Prostate gland (tissue), 2 donors: ENCODE measurements at regions not wholly inside any gene's neighbourhood (a gene's known extent, or its start where the extent isn't known, plus 50 kb on each side); places are given as distances from the start of the nearest gene placed in this dataset.

ENCODE experiments used
- DNase-seq: peaks from one replicate; pipeline ENCODE4 v3.0.0-alpha.2; 2019; ENCODE audit warnings: low spot score
- H3K27ac ChIP-seq, 2 donors: fragments of 200-600 bp; sonication (generic); 2 replicates each; pipeline ENCODE4 v1.5.1; 2017 to 2019
- H3K27me3 ChIP-seq: fragments of 200-600 bp; sonication (generic); replicated peaks from 2 replicates; pipeline ENCODE4 v1.5.1; 2019; ENCODE audit not compliant: insufficient read depth
- H3K36me3 ChIP-seq, 2 donors: fragments of 200-600 bp; sonication (generic); 1 replicate in 1 of 2; 2 replicates in 1 of 2; pipeline versions ENCODE4 v1.5.1 to v1.8.1; 2017 to 2019
- H3K4me1 ChIP-seq: fragments of 200-600 bp; sonication (generic); replicated peaks from 2 replicates; pipeline ENCODE4 v1.5.1; 2019
- H3K4me3 ChIP-seq, 2 donors: fragments of 200-600 bp; sonication (generic); 2 replicates each; pipeline ENCODE4 v1.5.1; 2017 to 2019
- H3K9me3 ChIP-seq: fragments of 200-600 bp; sonication (generic); 2 replicates; pipeline ENCODE4 v1.5.1; 2017
- POLR2A ChIP-seq: fragments of 450-650 bp; IDR thresholded peaks from one replicate; pipeline ENCODE4 v1.6.1; 2016; ENCODE audit warnings: antibody characterized with exemption, mild to moderate bottlenecking
- POLR2AphosphoS5 ChIP-seq: sonication (generic); formaldehyde crosslinking; IDR thresholded peaks from one replicate; pipeline ENCODE4 v1.6.1; 2017; ENCODE audit warnings: antibody characterized with exemption
- WGBS: methylation state at CpG from one replicate; pipeline ENCODE4 v1.1.5; 2018; 5-methylcytosine and 5-hydroxymethylcytosine counted together
- intact Hi-C: fragments of 100-400 bp; cut with DNase I; formaldehyde crosslinking; loops from one replicate; pipeline ENCODE4 v1.14.2; 2022
- TF ChIP-seq, protein P1 (sequence below), 4 experiments: fragments of 200-600 bp in 2 of 4; fragments of 450-650 bp in 2 of 4; sonication (generic) in 2 of 4; IDR thresholded peaks; 1 replicate in 3 of 4; 2 replicates in 1 of 4; pipeline ENCODE4 v1.5.1; 2016 to 2019; ENCODE audit warnings: antibody characterized with exemption in 4 of 4, mild to moderate bottlenecking in 2 of 4, moderate library complexity in 2 of 4

DNA sequence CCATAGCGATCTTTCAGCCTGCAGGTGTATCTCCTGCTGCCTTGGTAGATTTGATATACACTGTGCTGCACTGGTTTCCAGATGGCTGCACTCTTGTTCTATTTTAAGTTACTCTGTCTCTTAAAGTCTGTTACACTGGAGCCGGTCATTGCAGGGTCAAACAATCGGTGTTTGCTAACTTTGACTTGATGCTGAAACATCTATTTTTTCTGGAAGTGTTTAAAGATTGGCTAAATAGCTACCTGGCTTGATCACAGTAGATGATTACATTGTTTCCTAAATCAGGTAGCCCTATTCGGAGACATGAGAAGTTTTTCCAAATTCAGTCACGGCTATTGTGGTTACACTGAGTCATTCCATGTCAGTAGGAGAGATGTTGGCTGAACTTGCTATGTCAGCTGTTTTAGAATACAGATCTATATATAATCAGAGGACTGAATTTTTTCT, 574.8 kb downstream of the ETV1 start:
- Histone ChIP-seq H3K36me3 (no peaks in the 10 kb centered on the region), H3K27me3 (no peaks in the 10 kb centered on the region), H3K4me1 (no peaks in the 10 kb centered on the region), H3K27ac (no peak overlapping the region), H3K4me3 (no peak overlapping the region), H3K9me3 (no peaks in the 10 kb centered on the region)
- 30% methylated on average over 5 of the region's 5 CpGs for WGBS
- intact Hi-C loops = no loop called here
- TF ChIP-seq, protein P1, sequence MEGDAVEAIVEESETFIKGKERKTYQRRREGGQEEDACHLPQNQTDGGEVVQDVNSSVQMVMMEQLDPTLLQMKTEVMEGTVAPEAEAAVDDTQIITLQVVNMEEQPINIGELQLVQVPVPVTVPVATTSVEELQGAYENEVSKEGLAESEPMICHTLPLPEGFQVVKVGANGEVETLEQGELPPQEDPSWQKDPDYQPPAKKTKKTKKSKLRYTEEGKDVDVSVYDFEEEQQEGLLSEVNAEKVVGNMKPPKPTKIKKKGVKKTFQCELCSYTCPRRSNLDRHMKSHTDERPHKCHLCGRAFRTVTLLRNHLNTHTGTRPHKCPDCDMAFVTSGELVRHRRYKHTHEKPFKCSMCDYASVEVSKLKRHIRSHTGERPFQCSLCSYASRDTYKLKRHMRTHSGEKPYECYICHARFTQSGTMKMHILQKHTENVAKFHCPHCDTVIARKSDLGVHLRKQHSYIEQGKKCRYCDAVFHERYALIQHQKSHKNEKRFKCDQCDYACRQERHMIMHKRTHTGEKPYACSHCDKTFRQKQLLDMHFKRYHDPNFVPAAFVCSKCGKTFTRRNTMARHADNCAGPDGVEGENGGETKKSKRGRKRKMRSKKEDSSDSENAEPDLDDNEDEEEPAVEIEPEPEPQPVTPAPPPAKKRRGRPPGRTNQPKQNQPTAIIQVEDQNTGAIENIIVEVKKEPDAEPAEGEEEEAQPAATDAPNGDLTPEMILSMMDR (IDR thresholded peaks at IDR 0.05) = no peak
- TF ChIP-seq POLR2AphosphoS5 = no peak
- no peak for TF ChIP-seq POLR2A
- DNase-seq = no peak

DNA sequence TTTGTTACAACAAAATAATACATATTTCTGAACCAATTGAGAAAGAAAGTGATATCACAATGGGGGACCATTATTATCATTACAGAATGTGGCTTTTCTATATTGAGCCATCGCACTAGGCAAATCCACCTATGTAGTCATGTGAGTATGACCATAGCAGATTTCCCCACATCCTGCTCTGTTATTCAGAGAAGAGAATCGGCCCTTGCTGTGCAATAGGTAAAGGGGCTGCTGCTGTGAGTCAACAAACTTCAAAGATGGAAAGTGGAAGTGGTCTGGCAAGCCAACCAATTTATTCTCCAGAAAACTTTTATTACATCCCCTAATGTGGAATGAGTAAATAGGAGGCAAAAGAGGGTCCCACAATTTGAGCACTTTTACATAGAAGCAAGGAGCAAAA, 573.4 kb downstream of the ETV1 start:
- TF ChIP-seq POLR2A (no peak), POLR2AphosphoS5 (no peak)
- TF ChIP-seq, protein P1 (IDR thresholded peaks at IDR 0.05) = no peak

DNA sequence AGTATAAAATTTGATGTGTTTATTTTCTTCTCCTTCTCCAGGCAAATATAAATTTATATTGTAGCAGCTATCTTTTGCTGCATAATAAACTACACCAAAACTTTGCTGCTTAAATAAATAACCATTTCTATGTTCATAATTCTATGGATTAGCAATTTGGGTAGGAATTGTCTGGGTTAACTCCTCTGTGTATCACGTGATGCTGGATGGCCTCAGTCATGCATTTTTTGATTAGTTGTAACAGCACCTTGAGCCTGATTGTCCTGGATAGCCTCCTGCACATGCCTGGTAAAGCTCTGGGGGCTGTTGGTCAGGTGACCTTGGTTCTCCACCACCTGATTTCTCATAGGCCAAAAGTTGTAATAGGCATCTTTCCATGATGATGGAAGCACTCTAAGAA, 572.9 kb downstream of the ETV1 start:
- Histone ChIP-seq H3K27ac (no peak overlapping the region), H3K4me1 (peaks cover 4% of the 10 kb centered on the region), H3K9me3 (no peaks in the 10 kb centered on the region), H3K27me3 (no peaks in the 10 kb centered on the region), H3K36me3 (no peaks in the 10 kb centered on the region), H3K4me3 (no peak overlapping the region)
- DNase-seq = no peak
- TF ChIP-seq POLR2A = no peak
- TF ChIP-seq, protein P1 (IDR thresholded peaks at IDR 0.05) = no peak
- TF ChIP-seq POLR2AphosphoS5 = no peak
- intact Hi-C loops = no loop called here
- 81% methylated on average over 1 of the region's 1 CpG for WGBS

More for the DNA sequence above, 573.4 kb downstream of the ETV1 start:
- no peaks in the 10 kb centered on the region for H3K27me3 ChIP-seq
- H3K4me3 ChIP-seq = no peak overlapping the region
- 88% methylated on average over 2 of the region's 2 CpGs for WGBS
- no peak for DNase-seq
- peaks cover 3% of the 10 kb centered on the region for H3K4me1 ChIP-seq
- no peak overlapping the region for H3K27ac ChIP-seq
- intact Hi-C loops = no loop called here
- no peaks in the 10 kb centered on the region for H3K36me3 ChIP-seq
- H3K9me3 ChIP-seq = no peaks in the 10 kb centered on the region

DNA sequence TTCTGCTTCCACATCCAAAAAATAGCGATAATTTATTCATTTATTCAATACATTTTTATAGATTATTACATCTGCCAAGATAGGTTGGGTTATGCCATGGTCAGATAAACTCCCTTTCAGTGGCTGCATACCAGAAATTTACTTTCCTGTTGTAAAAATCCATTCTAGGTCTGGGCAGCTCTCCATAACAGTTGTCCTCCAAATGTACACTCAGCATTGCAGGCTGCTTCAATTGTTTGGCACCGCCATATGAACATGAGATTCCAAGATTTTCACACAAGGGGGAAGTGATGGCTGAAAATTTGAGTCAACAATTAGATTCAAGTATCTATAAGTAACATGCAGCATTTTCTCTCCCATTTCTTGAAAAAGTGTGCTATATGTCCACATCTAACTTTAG, 568.7 kb downstream of the ETV1 start:
- peak; percentile 45 for TF ChIP-seq POLR2AphosphoS5
- TF ChIP-seq, protein P1 (IDR thresholded peaks at IDR 0.05) = no peak
- intact Hi-C loops = no loop called here
- WGBS = 43% methylated on average over 2 of the region's 2 CpGs
- DNase-seq = peak; percentile 10
- H3K36me3 ChIP-seq = no peaks in the 10 kb centered on the region
- no peaks in the 10 kb centered on the region for H3K27me3 ChIP-seq
- no peak overlapping the region for H3K27ac ChIP-seq
- no peak overlapping the region for H3K4me3 ChIP-seq
- H3K4me1 ChIP-seq = peaks cover 4% of the 10 kb centered on the region
- H3K9me3 ChIP-seq = no peaks in the 10 kb centered on the region

DNA sequence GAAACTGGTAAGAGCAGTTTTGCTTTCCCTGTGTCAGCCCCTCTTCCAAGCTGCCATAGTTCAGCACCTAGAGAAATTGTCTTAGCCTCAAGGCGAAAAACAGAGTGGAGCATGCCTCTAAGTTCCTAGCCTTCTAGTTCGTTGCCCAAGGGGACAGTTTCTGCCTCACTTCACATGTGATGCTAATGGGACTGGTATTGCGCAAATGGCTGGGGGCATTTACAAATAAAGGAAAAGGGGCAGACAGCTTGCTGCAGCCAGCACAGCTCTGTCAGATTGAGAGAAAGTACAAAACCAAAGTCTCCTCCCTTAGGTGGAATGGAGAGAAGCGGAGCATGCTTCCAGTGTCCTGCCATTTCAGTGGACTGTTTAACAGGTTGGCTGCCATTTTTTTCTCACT, 567.7 kb downstream of the ETV1 start:
- no peaks in the 10 kb centered on the region for H3K36me3 ChIP-seq
- no peak for DNase-seq
- peaks cover 4% of the 10 kb centered on the region for H3K4me1 ChIP-seq
- intact Hi-C loops = no loop called here
- H3K27ac ChIP-seq = no peak overlapping the region
- 91% methylated on average over 4 of the region's 4 CpGs for WGBS
- H3K4me3 ChIP-seq = no peak overlapping the region
- H3K27me3 ChIP-seq = no peaks in the 10 kb centered on the region
- TF ChIP-seq POLR2A = no peak
- TF ChIP-seq, protein P1 (IDR thresholded peaks at IDR 0.05) = no peak
- no peak for TF ChIP-seq POLR2AphosphoS5
- no peaks in the 10 kb centered on the region for H3K9me3 ChIP-seq
